GM10248 (cell line): ENCODE measurements at regions not wholly inside any gene's neighbourhood (a gene's known extent, or its start where the extent isn't known, plus 50 kb on each side); places are given as distances from the start of the nearest gene placed in this dataset.

ENCODE experiments used
- CTCF ChIA-PET: fragments of 300-600 bp; sonication (Branson Sonifier 250); formaldehyde crosslinking; extraction: SDS; loops from one replicate; lab custom pipeline; 2021; ENCODE audit warnings: antibody characterized with exemption; lab: Yijun Ruan, JAX
- POLR2A ChIA-PET: fragments of 350-650 bp; sonication (Branson Sonifier 250); formaldehyde crosslinking; extraction: SDS; loops from one replicate; lab custom pipeline; 2020; ENCODE audit warnings: antibody characterized with exemption; lab: Yijun Ruan, JAX
- DNase-seq: peaks from one replicate; pipeline ENCODE4 v3.0.0; 2012; ENCODE audit errors: extremely low spot score
- TF ChIP-seq, protein P1 (sequence below): IDR thresholded peaks from 2 replicates; pipeline ENCODE4 v1.5.1; 2012; ENCODE audit warnings: mild to moderate bottlenecking, low read depth; ENCODE audit errors: extremely low read depth, missing control alignments, control extremely low read depth

DNA sequence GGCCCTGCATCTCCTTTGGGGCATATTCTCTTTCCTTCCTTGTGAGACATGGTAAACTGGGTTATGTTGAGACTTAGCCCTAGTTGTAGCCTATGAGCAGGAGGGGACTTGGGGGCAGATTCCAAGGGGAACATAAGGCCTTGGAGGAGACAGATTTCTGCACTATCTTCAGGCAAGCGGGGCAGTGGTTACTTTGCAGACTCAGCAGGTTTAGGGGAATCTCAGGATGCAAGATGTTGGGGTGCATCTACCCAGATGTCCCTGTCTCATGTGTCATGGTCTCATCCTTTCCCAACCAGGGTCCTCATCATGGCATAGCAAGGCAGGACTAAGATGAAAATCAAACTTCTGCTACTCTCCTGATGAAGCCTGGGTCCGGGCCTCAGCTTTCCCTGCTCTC, 58.6 kb upstream of the PTPRT start:
- TF ChIP-seq, protein P1, sequence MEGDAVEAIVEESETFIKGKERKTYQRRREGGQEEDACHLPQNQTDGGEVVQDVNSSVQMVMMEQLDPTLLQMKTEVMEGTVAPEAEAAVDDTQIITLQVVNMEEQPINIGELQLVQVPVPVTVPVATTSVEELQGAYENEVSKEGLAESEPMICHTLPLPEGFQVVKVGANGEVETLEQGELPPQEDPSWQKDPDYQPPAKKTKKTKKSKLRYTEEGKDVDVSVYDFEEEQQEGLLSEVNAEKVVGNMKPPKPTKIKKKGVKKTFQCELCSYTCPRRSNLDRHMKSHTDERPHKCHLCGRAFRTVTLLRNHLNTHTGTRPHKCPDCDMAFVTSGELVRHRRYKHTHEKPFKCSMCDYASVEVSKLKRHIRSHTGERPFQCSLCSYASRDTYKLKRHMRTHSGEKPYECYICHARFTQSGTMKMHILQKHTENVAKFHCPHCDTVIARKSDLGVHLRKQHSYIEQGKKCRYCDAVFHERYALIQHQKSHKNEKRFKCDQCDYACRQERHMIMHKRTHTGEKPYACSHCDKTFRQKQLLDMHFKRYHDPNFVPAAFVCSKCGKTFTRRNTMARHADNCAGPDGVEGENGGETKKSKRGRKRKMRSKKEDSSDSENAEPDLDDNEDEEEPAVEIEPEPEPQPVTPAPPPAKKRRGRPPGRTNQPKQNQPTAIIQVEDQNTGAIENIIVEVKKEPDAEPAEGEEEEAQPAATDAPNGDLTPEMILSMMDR = no peak
- ChIA-PET POLR2A (no interaction called here), CTCF (no interaction called here)
- DNase-seq = no peak

DNA sequence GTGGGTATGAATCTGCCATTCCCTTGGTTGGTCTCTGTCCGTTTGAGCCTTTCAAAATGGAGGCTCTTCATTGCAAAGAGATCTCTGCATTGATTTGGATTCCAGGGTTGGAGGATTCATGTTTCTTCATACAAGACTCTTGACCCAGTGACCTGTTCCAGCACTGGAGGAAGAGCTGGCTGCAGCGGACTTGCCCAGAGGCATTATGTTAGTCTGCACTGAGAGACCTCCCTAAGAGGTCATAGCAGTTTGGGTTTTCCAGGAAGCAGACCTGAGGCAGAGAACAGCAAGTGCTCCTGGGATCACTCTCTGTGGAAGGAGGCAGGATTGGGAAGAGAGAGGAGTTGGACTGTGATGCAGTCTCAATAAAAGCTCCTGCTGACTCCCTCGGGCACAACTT, 57.7 kb upstream of the PTPRT start:
- ChIA-PET CTCF (no interaction called here), POLR2A (no interaction called here)
- no peak for DNase-seq
- TF ChIP-seq, protein P1 = no peak

DNA sequence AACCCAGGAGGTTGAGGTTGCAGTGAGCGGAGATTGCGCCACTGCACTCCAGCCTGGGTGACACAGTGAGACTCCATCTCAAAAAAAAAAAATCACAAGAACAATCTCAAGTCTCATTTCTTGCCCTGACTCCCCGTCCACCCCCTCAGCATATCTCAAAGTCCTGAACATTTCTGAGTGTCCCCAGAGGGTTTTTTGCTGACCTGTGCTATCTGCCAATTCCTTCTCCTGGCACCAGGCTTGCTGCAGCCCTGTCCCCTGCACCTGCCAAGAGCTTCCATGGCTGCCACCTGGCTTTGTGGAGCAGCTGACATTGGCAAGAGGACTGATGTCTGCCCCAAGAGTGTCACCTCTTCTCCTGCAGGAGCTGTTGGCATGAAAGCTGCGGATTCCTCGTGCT, 54.9 kb upstream of the PTPRT start:
- CTCF ChIA-PET = interaction anchor here (0.7 kb wide), 1 partner anchor 20 kb away, joined by 3 read pairs; no protein-coding TSS in a partner anchor
- no peak for DNase-seq
- POLR2A ChIA-PET = no interaction called here
- TF ChIP-seq, protein P1 = no peak

DNA sequence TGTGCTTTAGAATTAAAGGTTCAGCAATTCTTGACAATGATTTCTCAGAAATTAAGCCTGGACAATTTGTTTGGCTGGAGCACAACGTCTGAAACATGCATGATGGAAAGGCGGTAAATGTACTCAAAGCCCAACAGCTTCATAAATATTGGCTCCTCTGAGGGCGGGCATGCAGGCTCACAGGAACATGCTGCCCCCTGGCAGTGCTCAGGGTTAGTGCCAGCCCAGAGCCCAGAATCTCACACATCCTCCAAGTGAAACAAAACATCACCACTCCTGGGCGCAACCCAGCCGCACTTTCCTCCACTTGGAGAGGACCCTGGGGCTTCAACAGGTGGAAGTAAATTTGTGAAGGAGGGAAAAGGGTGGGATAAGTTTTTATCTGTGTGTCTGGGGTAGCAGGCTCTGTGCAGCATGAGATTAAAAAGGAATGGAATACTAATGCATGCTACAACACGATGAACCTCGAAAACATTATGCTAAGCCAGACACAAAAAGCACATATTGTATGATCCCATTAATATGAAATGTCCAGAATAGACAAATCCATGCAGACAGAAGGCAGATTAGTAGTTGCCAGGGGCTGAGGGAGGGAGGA, 54.1 kb upstream of the PTPRT start:
- TF ChIP-seq, protein P1 = peak; percentile 4
- no peak for DNase-seq
- POLR2A ChIA-PET = no interaction called here
- CTCF ChIA-PET = no interaction called here

DNA sequence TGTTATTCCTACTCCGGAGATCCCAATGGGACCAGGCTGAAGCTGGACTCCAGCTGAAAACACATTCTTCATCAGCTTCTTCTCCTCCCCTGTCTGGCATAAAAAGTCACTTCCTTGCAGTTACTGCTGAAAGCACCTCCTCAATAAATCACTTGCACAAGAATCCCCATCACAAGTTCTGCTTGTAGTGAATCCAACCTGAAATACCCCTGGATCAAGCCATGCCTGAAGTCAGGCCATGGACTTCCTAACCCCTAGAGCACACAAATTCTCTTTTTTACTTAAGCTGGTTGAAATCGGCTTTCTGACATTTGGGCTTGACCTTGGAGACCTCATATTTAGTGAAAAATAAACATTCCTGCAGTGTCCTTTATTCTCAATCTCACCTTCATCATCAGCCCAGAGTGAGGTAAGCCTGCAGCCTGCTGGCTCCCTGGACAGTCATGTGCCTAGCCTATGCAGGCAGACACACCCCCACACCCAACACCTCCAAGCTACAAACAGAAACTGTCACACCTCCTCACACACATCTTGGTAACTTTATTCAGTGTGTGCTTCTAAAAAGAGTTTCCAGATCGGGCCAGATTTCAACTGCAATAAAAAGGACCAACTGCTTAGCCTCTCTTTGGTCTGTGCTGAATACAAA, 51.5 kb upstream of the PTPRT start:
- TF ChIP-seq, protein P1 = no peak
- no peak for DNase-seq
- ChIA-PET CTCF (interaction anchor here (0.9 kb wide), 1 partner anchor 45 kb away, joined by 3 read pairs; no protein-coding TSS in a partner anchor), POLR2A (no interaction called here)
